ENCODE measurements at regions not wholly inside any gene's neighbourhood (a gene's known extent, or its start where the extent isn't known, plus 50 kb on each side); places are given as distances from the start of the nearest gene placed in this dataset.

- TF ChIP-seq POLR2A (IDR thresholded peaks at IDR 0.05) (no peak), CTCF (IDR thresholded peaks at IDR 0.05) (no peak)
- 93 to 98% methylated on average over 5 of the region's 5 CpGs for WGBS, 2 donors
- Histone ChIP-seq H3K27me3 (no peaks in the 10 kb centered on the region), H3K4me3 (no peak overlapping the region), H3K36me3 (replicated peaks in 1 of 2; ENCODE audit: insufficient read depth in 1 of 2, low read depth in 2 of 2) (no peaks in the 10 kb centered on the region), H3K9me3 (no peaks in the 10 kb centered on the region), H3K27ac (no peak overlapping the region), H3K4me1 (peaks cover 4% of the 10 kb centered on the region)
- ATAC-seq: no peak
- intact Hi-C loops (cut with DNase I): no loop called here
- no peak for DNase-seq
Observed at GRCh38 chr1:17883136-17883535, 128.0 kb downstream of the ACTL8 start.

- Histone ChIP-seq H3K27me3 (no peaks in the 10 kb centered on the region), H3K27ac (no peak overlapping the region), H3K4me3 (no peak overlapping the region), H3K36me3 (replicated peaks in 1 of 2; ENCODE audit: insufficient read depth in 1 of 2, low read depth in 2 of 2) (no peaks in the 10 kb centered on the region), H3K4me1 (peaks cover 8% of the 10 kb centered on the region), H3K9me3 (no peaks in the 10 kb centered on the region)
- DNase-seq: no peak
- intact Hi-C loops (cut with DNase I): no loop called here
- WGBS, 2 donors: 86 to 91% methylated on average over 12 of the region's 12 CpGs
- ATAC-seq: no peak
- no peak for TF ChIP-seq POLR2A (IDR thresholded peaks at IDR 0.05)
- TF ChIP-seq CTCF (IDR thresholded peaks at IDR 0.05): no peak
Observed at GRCh38 chr1:17883662-17884395, 128.7 kb downstream of the ACTL8 start.

- no peaks in the 10 kb centered on the region for H3K36me3 ChIP-seq (replicated peaks in 1 of 2; ENCODE audit: insufficient read depth in 1 of 2, low read depth in 2 of 2)
- H3K4me1 ChIP-seq: peaks cover 8% of the 10 kb centered on the region
- no peak overlapping the region for H3K27ac ChIP-seq
- DNase-seq (no peak), ATAC-seq (no peak)
- no peaks in the 10 kb centered on the region for H3K9me3 ChIP-seq
- 79 to 85% methylated on average over 9 to 10 of the region's 10 CpGs for WGBS, 2 donors
- intact Hi-C loops (cut with DNase I): no loop called here
- no peaks in the 10 kb centered on the region for H3K27me3 ChIP-seq
- TF ChIP-seq POLR2A (IDR thresholded peaks at IDR 0.05): no peak
- no peak for TF ChIP-seq CTCF (IDR thresholded peaks at IDR 0.05)
- no peak overlapping the region for H3K4me3 ChIP-seq
Observed at GRCh38 chr1:17885663-17886320, 130.7 kb downstream of the ACTL8 start.

- 73 to 75% methylated on average over 7 to 8 of the region's 8 CpGs for WGBS, 2 donors
- no peak overlapping the region for H3K27ac ChIP-seq
- H3K4me1 ChIP-seq: peaks cover 12% of the 10 kb centered on the region
- no peaks in the 10 kb centered on the region for H3K36me3 ChIP-seq (replicated peaks in 1 of 2; ENCODE audit: insufficient read depth in 1 of 2, low read depth in 2 of 2)
- no peak for TF ChIP-seq POLR2A (IDR thresholded peaks at IDR 0.05)
- no peak for TF ChIP-seq CTCF (IDR thresholded peaks at IDR 0.05)
- H3K9me3 ChIP-seq: no peaks in the 10 kb centered on the region
- DNase-seq (no peak), ATAC-seq (no peak)
- no peaks in the 10 kb centered on the region for H3K27me3 ChIP-seq
- intact Hi-C loops (cut with DNase I): no loop called here
- H3K4me3 ChIP-seq: no peak overlapping the region
Observed at GRCh38 chr1:17886386-17886785, 131.3 kb downstream of the ACTL8 start.
